Natural killer cell (primary cell): ENCODE measurements at regions not wholly inside any gene's neighbourhood (a gene's known extent, or its start where the extent isn't known, plus 50 kb on each side); places are given as distances from the start of the nearest gene placed in this dataset.
"Not testable (repeated sequence)": the region's sequence is repeated elsewhere in the genome, so short reads cannot be mapped to it uniquely, and the experiment has no call there.

Experiments used
- ATAC-seq, 3 donors: fragments of 150-1000 bp in 2 of 3; fragments of 200-7000 bp in 1 of 3; cut with Tn5 transposase; 1 replicate in 1 of 3; 2 replicates in 2 of 3; pipeline ENCODE4 v1.10.0; 2021; ENCODE audit warnings: mild to moderate bottlenecking in 2 of 3, moderate library complexity in 2 of 3
- DNase-seq, 2 donors: peaks; one replicate each; pipeline versions ENCODE4 v3.0.0 to v3.0.0-alpha.2; 2013 to 2021; ENCODE audit warnings: mixed read lengths in 1 of 2
- H3K27ac ChIP-seq: one replicate; pipeline ENCODE4 v1.5.1; 2013; ENCODE audit warnings: mild to moderate bottlenecking, low read length
- H3K27me3 ChIP-seq: one replicate; pipeline ENCODE4 v1.6.1; 2013; ENCODE audit warnings: low read length; ENCODE audit not compliant: control insufficient read depth, insufficient read depth
- H3K36me3 ChIP-seq: one replicate; pipeline ENCODE4 v1.6.1; 2013; ENCODE audit warnings: low read length; ENCODE audit not compliant: control insufficient read depth, insufficient read depth
- H3K4me1 ChIP-seq: one replicate; pipeline ENCODE4 v1.6.1; 2013; ENCODE audit warnings: low read length; ENCODE audit not compliant: control insufficient read depth, insufficient read depth
- H3K4me3 ChIP-seq: one replicate; pipeline ENCODE4 v1.5.1; 2013; ENCODE audit warnings: low read length
- H3K9me3 ChIP-seq: one replicate; pipeline ENCODE4 v1.6.1; 2013; ENCODE audit warnings: low read length; ENCODE audit not compliant: control insufficient read depth, insufficient read depth
- H3K27ac Mint-ChIP-seq, 2 donors: one replicate each; pipeline ENCODE4 v1.8.0; 2022; ENCODE audit warnings: mild to moderate bottlenecking in 2 of 2, mixed read lengths in 2 of 2, moderate library complexity in 1 of 2
- H3K27me3 Mint-ChIP-seq, 2 donors: one replicate each; pipeline ENCODE4 v1.8.0; 2022; ENCODE audit warnings: low read depth in 2 of 2, mixed read lengths in 2 of 2
- H3K36me3 Mint-ChIP-seq: one replicate; pipeline ENCODE4 v1.8.0; 2022; ENCODE audit warnings: mixed read lengths
- H3K4me1 Mint-ChIP-seq, 2 donors: one replicate each; pipeline ENCODE4 v1.8.0; 2022; ENCODE audit warnings: mixed read lengths in 2 of 2
- H3K4me3 Mint-ChIP-seq: one replicate; pipeline ENCODE4 v1.8.0; 2022; ENCODE audit warnings: mild to moderate bottlenecking, moderate library complexity, mixed read lengths
- H3K9me3 Mint-ChIP-seq, 2 donors: one replicate each; pipeline ENCODE4 v1.8.0; 2022; ENCODE audit warnings: mixed read lengths in 2 of 2
- WGBS: methylation state at CpG from one replicate; pipeline ENCODE4 v1.1.7; 2013; ENCODE audit warnings: missing lambda C conversion rate; ENCODE audit not compliant: insufficient coverage; 5-methylcytosine and 5-hydroxymethylcytosine counted together
- intact Hi-C: fragments of 100-400 bp; cut with micrococcal nuclease; formaldehyde crosslinking; loops from one replicate; pipeline ENCODE4 v1.14.2; 2022
- TF ChIP-seq, protein P1 (sequence below): fragments of 200-600 bp; IDR thresholded peaks from one replicate; pipeline ENCODE4 v1.8.0; 2022; ENCODE audit warnings: antibody characterized with exemption

DNA sequence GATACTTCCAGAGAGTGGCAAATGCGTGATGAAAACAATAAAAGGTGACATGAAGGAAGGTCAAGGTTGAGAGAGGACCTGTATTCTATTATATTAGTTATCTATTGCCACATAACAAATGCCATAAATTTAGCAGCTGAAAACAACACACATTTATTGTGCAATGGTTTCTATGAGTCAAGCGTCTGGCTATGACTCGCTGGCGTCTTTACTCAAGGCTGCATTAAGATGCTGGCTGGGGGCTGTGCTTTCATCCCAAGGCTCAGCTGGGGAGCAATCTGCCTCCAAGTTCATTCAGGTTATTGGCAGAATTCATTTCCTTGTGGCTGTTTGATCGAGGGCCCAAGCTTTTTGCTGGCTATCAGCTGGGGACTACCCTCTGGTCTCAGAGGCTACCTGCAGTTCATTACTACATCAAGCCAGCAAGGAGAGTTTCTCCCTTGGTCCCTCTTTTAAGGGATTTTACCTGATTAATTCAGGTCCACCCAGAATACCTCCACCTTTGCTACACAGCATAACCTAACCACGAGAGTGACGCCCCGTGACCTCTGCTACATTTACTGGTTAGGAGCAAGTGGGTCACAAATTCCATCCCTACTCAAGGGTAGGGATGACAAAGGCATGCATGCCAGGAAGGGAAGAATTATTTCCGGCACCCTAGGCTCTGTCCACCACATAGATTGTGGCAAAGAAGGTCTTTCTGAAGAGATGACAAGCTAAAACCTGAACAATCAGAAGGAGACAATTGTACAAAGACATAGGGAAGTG lies 549.1 kb downstream of the MN1 start:
- peaks cover 4 to 5% of the 10 kb centered on the region in 2 donors for H3K9me3 Mint-ChIP-seq
- intact Hi-C loops = no loop called here
- TF ChIP-seq, protein P1, sequence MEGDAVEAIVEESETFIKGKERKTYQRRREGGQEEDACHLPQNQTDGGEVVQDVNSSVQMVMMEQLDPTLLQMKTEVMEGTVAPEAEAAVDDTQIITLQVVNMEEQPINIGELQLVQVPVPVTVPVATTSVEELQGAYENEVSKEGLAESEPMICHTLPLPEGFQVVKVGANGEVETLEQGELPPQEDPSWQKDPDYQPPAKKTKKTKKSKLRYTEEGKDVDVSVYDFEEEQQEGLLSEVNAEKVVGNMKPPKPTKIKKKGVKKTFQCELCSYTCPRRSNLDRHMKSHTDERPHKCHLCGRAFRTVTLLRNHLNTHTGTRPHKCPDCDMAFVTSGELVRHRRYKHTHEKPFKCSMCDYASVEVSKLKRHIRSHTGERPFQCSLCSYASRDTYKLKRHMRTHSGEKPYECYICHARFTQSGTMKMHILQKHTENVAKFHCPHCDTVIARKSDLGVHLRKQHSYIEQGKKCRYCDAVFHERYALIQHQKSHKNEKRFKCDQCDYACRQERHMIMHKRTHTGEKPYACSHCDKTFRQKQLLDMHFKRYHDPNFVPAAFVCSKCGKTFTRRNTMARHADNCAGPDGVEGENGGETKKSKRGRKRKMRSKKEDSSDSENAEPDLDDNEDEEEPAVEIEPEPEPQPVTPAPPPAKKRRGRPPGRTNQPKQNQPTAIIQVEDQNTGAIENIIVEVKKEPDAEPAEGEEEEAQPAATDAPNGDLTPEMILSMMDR = no peak
- Histone ChIP-seq H3K4me3 (no peak overlapping the region), H3K27me3 (no peaks in the 10 kb centered on the region), H3K9me3 (no peaks in the 10 kb centered on the region), H3K27ac (no peak overlapping the region), H3K4me1 (peaks cover 3% of the 10 kb centered on the region), H3K36me3 (no peaks in the 10 kb centered on the region)
- H3K4me3 Mint-ChIP-seq = no peak overlapping the region
- H3K27me3 Mint-ChIP-seq = peaks cover 0 to 8% of the 10 kb centered on the region in 2 donors
- no peak for DNase-seq
- ATAC-seq = no peak
- WGBS = 88% methylated on average over 8 of the region's 9 CpGs
- no peak overlapping the region for H3K27ac Mint-ChIP-seq
- H3K4me1 Mint-ChIP-seq = peaks cover 5% of the 10 kb centered on the region in 2 donors
- no peaks in the 10 kb centered on the region for H3K36me3 Mint-ChIP-seq

DNA sequence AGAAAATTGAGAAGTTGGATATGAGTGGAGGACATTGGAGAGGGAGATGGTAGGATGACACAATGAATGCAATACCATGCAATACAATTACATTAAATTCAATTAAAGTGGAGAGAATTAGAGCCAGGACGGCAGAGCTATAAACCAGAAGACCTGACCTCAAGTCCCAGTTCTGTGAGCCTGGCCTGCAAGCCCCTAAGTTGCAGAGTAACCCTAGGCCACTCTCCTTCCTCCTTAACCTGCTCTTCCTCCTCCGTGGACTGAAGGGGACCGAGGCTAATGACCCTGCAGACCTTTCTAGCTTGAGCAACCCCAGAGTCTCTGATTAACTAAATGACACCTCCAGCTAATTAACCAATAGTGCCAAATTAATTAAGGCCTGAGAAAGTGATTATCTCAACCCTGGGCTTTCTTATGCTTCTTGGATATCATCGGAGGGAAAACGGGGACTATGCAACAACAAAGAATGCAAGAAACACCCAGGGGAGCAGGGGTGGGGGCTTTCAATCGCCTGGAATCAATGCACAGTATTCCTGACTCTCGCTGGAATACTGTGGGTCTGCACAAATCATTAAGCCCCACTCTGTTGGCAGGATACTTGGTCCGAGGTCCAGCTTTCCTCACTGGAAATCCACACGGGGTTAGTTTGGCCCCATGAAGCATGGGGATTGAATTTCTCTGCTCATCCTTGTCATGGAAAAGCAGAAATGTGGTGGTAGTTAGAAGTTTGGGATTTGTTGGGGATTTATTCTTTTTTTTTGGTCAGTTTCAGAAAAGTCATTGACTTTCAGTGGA lies 548.3 kb downstream of the MN1 start:
- no peaks in the 10 kb centered on the region for H3K4me1 ChIP-seq
- Mint-ChIP-seq H3K36me3 (no peaks in the 10 kb centered on the region), H3K27ac (no peak overlapping the region), H3K27me3 (peaks cover 0 to 8% of the 10 kb centered on the region in 2 donors), H3K9me3 (peaks cover 4 to 5% of the 10 kb centered on the region in 2 donors), H3K4me3 (no peak overlapping the region), H3K4me1 (no peaks in the 10 kb centered on the region)
- H3K36me3 ChIP-seq = no peaks in the 10 kb centered on the region
- no peak overlapping the region for H3K27ac ChIP-seq
- no peaks in the 10 kb centered on the region for H3K9me3 ChIP-seq
- TF ChIP-seq, protein P1 = no peak
- intact Hi-C loops = no loop called here
- ATAC-seq (no peak), DNase-seq (no peak)
- no peak overlapping the region for H3K4me3 ChIP-seq
- WGBS = 71% methylated on average over 9 of the region's 9 CpGs
- H3K27me3 ChIP-seq = no peaks in the 10 kb centered on the region

DNA sequence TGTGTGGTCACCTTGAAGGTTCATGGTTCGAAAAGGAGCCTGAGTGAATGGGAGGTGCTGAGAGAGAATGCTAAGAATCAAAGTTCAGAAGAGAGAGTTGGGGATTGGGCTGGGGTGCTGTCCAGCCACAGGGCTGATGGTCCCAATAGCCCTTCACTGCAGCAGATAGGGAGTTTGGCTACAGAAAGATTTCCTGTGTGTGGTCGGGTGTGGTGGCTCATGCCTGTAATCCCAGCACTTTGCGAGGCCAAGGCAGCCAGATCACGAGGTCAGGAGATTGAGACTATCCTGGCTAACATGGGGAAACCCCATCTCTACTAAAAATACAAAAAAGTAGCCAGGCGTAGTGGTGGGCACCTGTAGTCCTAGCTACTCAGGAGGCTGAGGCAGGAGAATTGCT lies 547.5 kb downstream of the MN1 start:
- WGBS = 84% methylated on average over 5 of the region's 5 CpGs
- intact Hi-C loops, ATAC-seq, H3K4me1 ChIP-seq, H3K4me1 Mint-ChIP-seq, H3K27ac Mint-ChIP-seq, H3K9me3 Mint-ChIP-seq, H3K9me3 ChIP-seq, H3K4me3 ChIP-seq, H3K27me3 Mint-ChIP-seq, H3K36me3 Mint-ChIP-seq, H3K27ac ChIP-seq, H3K36me3 ChIP-seq, H3K27me3 ChIP-seq, H3K4me3 Mint-ChIP-seq, DNase-seq: not testable (repeated sequence)

DNA sequence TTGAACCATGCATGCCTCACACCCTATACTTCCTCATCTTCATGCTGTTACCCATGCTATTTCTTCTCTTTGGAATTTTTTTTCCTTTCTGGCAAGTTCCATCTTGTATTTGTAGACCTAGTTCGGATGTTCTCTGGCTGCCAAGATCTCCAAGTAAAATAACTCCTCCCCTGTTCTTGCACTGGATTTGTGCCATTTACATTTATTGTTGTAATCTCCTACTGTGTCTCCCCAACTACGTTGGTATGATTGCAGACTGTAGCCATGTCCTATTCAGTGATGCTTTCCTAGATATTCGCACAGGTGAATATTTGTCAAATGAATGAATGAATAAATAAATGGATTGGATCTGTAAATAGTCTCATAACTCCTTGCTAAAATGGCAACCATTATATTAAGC lies 546.0 kb downstream of the MN1 start:
- no peaks in the 10 kb centered on the region for H3K36me3 Mint-ChIP-seq
- H3K27me3 Mint-ChIP-seq = peaks cover 0 to 11% of the 10 kb centered on the region in 2 donors
- no peaks in the 10 kb centered on the region for H3K4me1 Mint-ChIP-seq
- DNase-seq (no peak), ATAC-seq (no peak)
- H3K27ac Mint-ChIP-seq = no peak overlapping the region
- Histone ChIP-seq H3K4me1 (no peaks in the 10 kb centered on the region), H3K36me3 (no peaks in the 10 kb centered on the region), H3K27me3 (no peaks in the 10 kb centered on the region), H3K9me3 (no peaks in the 10 kb centered on the region), H3K4me3 (no peak overlapping the region), H3K27ac (no peak overlapping the region)
- intact Hi-C loops = no loop called here
- TF ChIP-seq, protein P1 = no peak
- WGBS = 77% methylated on average over 3 of the region's 3 CpGs
- peaks cover 4 to 5% of the 10 kb centered on the region in 2 donors for H3K9me3 Mint-ChIP-seq
- H3K4me3 Mint-ChIP-seq = no peak overlapping the region
